ENCODE measurements at regions not wholly inside any gene's neighbourhood (a gene's known extent, or its start where the extent isn't known, plus 50 kb on each side); places are given as distances from the start of the nearest gene placed in this dataset.
"Not testable (repeated sequence)": the region's sequence is repeated elsewhere in the genome, so short reads cannot be mapped to it uniquely, and the experiment has no call there.

- Mint-ChIP-seq H3K27ac (no peak overlapping the region), H3K4me1 (no peaks in the 10 kb centered on the region), H3K9me3 (no peaks in the 10 kb centered on the region), H3K4me3 (no peak overlapping the region), H3K36me3 (no peaks in the 10 kb centered on the region), H3K27me3 (peaks cover 12% of the 10 kb centered on the region)
- no peak for DNase-seq
- CTCF ChIA-PET = no interaction called here
Measured at GRCh38 chr6:4225161-4225872, 89.9 kb upstream of the ECI2 start.

DNA sequence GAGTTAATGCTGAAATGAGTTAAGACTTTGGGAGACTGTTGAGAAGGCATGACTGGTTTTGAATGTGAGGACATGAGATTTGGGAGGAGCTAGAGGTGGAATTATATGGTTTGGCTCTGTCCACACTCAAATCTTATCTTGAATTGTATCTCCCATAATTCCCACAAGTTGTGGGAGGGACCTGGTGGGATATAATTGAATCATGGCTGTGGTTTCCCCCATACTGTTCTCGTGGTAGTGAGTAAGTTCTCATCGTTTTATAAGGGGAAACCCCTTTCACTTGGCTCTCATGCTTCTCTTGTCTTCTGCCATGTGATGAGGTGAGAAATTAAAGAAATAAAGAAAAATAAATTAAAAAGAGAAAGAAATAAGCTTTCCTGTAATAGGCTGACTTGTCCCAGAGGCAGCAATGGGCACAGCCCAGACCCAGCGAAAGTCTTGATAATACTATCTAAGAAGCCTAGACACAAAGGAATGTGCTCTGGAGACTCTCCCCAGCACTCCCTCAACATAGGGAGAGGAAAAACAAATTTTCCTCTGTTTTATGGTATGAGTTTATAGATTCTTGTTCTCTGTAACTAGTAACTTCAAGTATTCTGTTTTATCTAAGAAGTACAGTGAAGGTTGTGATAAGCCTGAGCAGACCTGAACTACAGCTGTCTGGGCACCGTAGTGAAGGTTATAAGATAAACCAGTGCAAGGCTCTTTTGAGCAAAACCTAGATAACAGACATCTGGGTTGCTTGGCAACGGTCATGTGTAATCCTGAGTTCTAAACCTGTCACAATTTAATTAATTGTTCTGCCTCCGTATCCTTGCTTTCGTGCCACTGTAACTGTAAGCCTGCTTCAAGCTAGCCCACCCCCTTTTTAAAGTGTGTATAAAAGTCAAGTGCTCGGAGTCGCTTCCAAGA lies 88.9 kb upstream of the ECI2 start:
- no peaks in the 10 kb centered on the region for H3K4me1 Mint-ChIP-seq
- H3K4me3 Mint-ChIP-seq = no peak overlapping the region
- DNase-seq = no peak
- H3K27me3 Mint-ChIP-seq = peaks cover 12% of the 10 kb centered on the region
- peaks cover 3% of the 10 kb centered on the region for H3K9me3 Mint-ChIP-seq
- H3K27ac Mint-ChIP-seq = no peak overlapping the region
- no peaks in the 10 kb centered on the region for H3K36me3 Mint-ChIP-seq
- CTCF ChIA-PET = no interaction called here

DNA sequence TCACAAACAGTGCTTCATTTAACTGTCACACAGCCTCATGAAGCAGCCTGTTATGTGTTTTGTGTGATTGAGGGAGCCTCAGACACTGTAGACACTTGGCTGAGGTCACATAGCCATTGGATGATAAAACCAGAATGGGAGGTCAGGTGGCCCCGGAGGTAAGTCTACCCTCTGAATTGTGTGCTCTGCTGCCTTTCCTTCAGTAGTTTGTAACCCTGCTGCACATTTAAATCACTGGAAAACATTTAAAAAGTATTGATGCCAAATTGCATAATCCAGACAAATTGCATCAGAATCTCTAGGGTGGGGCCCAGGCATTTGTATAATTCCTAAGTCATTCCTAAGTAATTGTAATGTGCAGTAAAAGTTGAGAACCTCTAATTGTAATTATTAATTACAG lies 85.2 kb upstream of the ECI2 start:
- Mint-ChIP-seq H3K36me3 (no peaks in the 10 kb centered on the region), H3K9me3 (peaks cover 3% of the 10 kb centered on the region), H3K4me1 (no peaks in the 10 kb centered on the region), H3K4me3 (no peak overlapping the region), H3K27ac (no peak overlapping the region), H3K27me3 (peaks cover 13% of the 10 kb centered on the region)
- CTCF ChIA-PET = no interaction called here
- no peak for DNase-seq

DNA sequence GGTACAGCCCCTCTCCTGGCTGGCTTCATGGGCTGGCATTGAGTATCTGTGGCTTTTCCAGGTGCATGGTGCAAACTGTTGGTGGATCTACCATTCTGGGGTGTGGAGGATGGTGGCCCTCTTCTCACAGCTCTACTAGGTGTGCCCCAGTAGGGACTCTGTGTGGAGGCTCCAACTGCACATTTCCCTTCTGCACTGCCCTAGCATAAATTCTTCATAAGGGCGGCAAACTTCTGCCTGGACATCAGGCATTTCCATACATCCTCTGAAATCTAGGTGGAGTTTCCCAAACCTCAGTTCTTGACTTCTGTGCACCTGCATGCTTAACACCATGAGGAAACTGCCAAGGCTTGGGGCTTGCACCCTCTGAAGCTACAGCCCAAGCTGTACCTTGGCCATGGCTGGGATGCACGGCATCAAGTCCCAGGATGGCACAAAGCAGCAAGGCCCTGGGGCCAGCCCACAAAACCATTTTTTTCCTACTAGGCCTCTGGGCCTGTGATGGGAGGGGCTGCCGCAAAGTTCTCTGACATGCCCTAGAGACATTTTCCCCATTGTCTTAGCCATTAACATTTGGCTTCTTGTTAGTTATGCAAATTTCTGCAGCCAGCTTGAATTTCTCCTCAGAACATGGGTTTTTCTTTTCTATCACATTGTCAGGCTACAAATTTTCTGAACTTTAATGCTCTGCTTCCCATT lies 83.4 kb upstream of the ECI2 start:
- CTCF ChIA-PET = interaction anchor here (1.0 kb wide), 1 partner anchor 9 kb away, joined by 3 read pairs; no protein-coding TSS in a partner anchor
- not testable (repeated sequence) for H3K36me3 Mint-ChIP-seq, H3K4me1 Mint-ChIP-seq, H3K9me3 Mint-ChIP-seq, DNase-seq, H3K4me3 Mint-ChIP-seq, H3K27ac Mint-ChIP-seq
- peaks cover 13% of the 10 kb centered on the region for H3K27me3 Mint-ChIP-seq

DNA sequence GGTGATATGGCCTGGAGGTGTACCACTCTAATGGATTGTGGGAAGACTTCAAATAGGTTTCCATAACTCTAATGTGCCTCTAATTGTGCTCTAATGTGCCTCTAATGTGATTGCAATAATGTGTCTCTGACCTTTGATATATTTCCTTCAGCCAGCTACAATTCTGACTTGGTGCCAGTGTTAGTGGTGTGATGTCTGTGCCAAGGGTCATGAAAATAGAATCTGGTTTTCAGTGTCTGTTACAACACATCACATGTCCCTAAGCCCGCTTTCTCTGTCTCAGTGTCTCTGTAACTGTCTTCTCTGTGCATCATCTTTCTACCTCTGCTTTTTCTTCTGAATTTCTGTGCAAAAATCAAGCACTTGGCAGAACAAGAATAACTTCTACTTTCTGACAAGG lies 77.2 kb upstream of the ECI2 start:
- CTCF ChIA-PET = interaction anchor here (0.6 to 1.2 kb wide), 3 partner anchors 9 to 156 kb away, joined by 3 to 4 read pairs (median 3); no protein-coding TSS in a partner anchor
- Mint-ChIP-seq H3K4me3 (no peak overlapping the region), H3K4me1 (peaks cover 26% of the 10 kb centered on the region), H3K36me3 (peaks cover 2% of the 10 kb centered on the region), H3K9me3 (peaks cover 14% of the 10 kb centered on the region), H3K27me3 (peaks cover 4% of the 10 kb centered on the region), H3K27ac (no peak overlapping the region)
- DNase-seq = no peak

DNA sequence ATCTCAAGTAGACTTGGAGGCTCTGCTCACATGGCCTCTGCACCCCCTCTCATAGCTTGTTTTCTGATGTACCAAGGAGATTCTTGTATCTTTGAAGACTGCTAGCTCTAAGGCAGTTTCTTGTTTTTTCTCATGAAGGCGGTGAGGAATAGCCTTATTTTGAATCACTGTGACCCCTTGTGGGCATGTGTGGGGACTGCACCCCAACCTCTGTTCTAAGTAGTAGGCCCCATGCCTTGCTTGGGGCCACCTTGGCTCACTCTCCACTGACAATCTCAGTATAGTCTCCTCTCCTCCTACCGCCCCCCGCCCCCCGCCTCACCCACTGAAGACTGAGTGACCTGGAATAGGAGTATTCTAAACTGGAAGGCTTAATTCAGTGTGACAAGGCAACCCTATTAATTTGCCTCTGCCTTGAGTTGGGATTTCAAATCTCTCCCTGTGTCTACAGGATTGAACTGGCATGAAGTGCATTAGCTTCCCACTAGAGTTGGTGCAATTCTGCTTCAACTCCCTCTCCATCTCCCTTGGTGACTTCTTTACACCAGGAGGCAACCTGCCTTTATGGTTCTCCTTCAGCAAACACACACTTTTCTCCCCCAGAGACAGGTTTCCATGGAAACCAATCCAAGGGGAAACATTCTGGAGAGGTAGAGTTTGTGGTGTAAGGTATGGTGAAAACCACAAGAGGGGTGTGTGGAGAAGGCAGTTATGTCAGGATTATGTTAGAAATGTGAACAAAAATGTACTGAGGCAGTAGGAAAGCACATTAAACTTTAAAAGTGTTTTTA lies 75.4 kb upstream of the ECI2 start:
- H3K27ac Mint-ChIP-seq = no peak overlapping the region
- peaks cover 10% of the 10 kb centered on the region for H3K27me3 Mint-ChIP-seq
- CTCF ChIA-PET = interaction anchor here (0.7 to 1.3 kb wide), 10 partner anchors 26 to 820 kb away, joined by 3 to 5 read pairs (median 3); no protein-coding TSS in a partner anchor
- peak; percentile 75 for DNase-seq
- peaks cover 15% of the 10 kb centered on the region for H3K9me3 Mint-ChIP-seq
- H3K36me3 Mint-ChIP-seq = peaks cover 2% of the 10 kb centered on the region
- H3K4me3 Mint-ChIP-seq = no peak overlapping the region
- peaks cover 31% of the 10 kb centered on the region for H3K4me1 Mint-ChIP-seq

DNA sequence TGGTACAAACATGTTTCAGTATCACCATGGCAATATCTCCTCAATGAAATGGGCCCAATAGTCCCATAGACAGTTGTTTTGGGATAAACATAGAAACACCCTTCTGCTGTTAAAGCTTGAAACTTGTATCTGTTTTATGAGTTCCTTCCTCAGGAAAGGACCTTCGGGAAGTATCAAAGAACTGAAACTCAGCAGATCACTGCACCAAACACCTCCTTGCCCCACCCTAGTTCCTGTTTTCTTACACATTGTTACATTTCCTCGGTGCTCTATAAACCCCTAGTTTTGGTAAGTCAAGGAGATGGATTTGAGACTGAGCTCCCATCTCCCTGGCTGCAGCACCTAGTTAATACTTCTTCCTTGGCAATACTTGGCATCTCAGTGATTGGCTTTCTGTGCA lies 73.8 kb upstream of the ECI2 start:
- Mint-ChIP-seq H3K9me3 (peaks cover 19% of the 10 kb centered on the region), H3K27me3 (peaks cover 13% of the 10 kb centered on the region), H3K4me1 (peaks cover 38% of the 10 kb centered on the region), H3K4me3 (no peak overlapping the region), H3K27ac (no peak overlapping the region), H3K36me3 (peaks cover 6% of the 10 kb centered on the region)
- no peak for DNase-seq
- CTCF ChIA-PET = interaction anchor here (0.8 kb wide), 1 partner anchor 9 kb away, joined by 3 read pairs; no protein-coding TSS in a partner anchor

- Mint-ChIP-seq H3K9me3 (peaks cover 22% of the 10 kb centered on the region), H3K27ac (no peak overlapping the region), H3K4me3 (no peak overlapping the region), H3K4me1 (peaks cover 38% of the 10 kb centered on the region), H3K36me3 (peaks cover 6% of the 10 kb centered on the region), H3K27me3 (peaks cover 20% of the 10 kb centered on the region)
- CTCF ChIA-PET = no interaction called here
- DNase-seq = no peak
Measured at GRCh38 chr6:4208158-4208557, 72.8 kb upstream of the ECI2 start.

DNA sequence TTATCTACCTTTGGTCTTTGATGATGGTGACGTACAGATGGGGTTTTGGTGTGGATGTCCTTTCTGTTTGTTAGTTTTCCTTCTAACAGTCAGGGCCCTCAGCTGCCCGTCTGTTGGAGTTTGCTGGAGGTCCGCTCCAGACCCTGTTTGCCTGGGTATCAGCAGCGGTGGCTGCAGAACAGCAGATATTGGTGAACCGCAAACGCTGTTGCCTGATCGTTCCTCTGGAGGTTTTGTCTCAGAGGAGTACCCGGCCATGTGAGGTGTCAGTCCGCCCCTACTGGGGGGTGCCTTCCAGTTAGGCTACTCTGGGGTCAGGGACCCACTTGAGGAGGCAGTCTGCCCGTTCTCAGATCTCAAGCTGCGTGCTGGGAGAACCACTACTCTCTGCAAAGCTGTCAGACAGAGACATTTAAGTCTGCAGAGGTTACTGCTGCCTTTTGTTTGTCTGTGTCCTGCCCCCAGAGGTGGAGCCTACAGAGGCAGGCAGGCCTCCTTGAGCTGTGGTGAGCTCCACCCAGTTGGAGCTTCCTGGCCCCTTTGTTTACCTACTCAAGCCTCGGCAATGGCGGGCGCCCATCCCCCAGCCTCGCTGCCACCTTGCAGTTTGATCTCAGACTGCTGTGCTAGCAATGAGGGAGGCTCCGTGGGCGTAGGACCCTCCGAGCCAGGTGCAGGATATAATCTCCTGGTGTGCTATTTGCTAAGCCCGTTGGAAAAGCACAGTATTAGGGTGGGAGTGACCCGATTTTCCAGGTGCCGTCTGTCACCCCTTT lies 68.5 kb upstream of the ECI2 start:
- H3K27me3 Mint-ChIP-seq = peaks cover 22% of the 10 kb centered on the region
- not testable (repeated sequence) for H3K27ac Mint-ChIP-seq
- CTCF ChIA-PET = interaction anchor here (1.1 kb wide), 1 partner anchor 9 kb away, joined by 3 read pairs; no protein-coding TSS in a partner anchor

DNA sequence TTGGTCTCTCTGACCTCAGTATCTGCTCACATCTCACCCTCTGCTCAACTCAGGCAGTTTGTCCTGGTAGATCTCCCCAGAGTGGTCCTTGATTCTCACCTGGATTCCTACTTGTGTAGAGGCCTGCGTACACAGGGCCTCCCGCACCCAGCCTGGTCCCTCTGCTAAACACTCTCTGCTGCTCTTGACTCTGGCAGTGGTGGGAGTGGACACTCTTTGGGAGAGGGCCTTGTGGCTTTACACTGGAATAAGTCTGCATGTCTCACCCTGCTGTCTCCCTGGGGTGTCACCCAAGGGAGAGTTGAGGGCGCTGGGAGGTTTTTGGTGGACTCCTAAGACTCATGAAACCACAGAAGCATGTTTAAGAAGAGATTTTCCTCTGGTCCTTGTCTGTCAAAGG lies 57.3 kb upstream of the ECI2 start:
- Mint-ChIP-seq H3K27ac (no peak overlapping the region), H3K36me3 (no peaks in the 10 kb centered on the region)

More for the DNA sequence above, 68.5 kb upstream of the ECI2 start:
- not testable (repeated sequence) for H3K36me3 Mint-ChIP-seq, DNase-seq, H3K4me3 Mint-ChIP-seq
- Mint-ChIP-seq H3K4me1 (peaks cover 21% of the 10 kb centered on the region), H3K9me3 (peaks cover 17% of the 10 kb centered on the region)

DNA sequence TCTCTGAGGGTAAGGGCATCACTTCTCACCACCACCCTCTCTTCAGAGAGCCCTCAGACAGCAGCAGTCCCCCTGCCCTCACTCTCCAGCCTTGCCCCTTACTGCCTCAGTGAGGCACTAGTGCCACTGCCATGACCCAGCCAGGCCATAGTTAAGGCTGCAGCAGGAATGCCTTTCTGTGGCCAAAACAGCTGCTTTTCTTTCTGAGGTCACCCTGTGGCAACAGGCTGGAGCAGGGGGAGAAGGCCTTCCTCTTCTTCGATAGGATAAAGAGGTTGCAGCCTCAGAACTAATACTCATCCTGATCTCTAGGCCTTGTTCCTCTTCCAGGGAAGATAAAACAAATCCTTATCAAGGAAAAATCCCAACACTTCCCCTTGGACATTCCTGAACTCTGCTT lies 56.8 kb upstream of the ECI2 start:
- H3K9me3 Mint-ChIP-seq = no peaks in the 10 kb centered on the region
- no peak overlapping the region for H3K4me3 Mint-ChIP-seq
- no peak for DNase-seq
- no peak overlapping the region for H3K27ac Mint-ChIP-seq
- no peaks in the 10 kb centered on the region for H3K27me3 Mint-ChIP-seq
- no peaks in the 10 kb centered on the region for H3K36me3 Mint-ChIP-seq
- CTCF ChIA-PET = no interaction called here
- no peaks in the 10 kb centered on the region for H3K4me1 Mint-ChIP-seq

More for the DNA sequence above, 57.3 kb upstream of the ECI2 start:
- Mint-ChIP-seq H3K4me3 (no peak overlapping the region), H3K27me3 (no peaks in the 10 kb centered on the region), H3K4me1 (no peaks in the 10 kb centered on the region), H3K9me3 (no peaks in the 10 kb centered on the region)
- CTCF ChIA-PET = no interaction called here
- no peak for DNase-seq

DNA sequence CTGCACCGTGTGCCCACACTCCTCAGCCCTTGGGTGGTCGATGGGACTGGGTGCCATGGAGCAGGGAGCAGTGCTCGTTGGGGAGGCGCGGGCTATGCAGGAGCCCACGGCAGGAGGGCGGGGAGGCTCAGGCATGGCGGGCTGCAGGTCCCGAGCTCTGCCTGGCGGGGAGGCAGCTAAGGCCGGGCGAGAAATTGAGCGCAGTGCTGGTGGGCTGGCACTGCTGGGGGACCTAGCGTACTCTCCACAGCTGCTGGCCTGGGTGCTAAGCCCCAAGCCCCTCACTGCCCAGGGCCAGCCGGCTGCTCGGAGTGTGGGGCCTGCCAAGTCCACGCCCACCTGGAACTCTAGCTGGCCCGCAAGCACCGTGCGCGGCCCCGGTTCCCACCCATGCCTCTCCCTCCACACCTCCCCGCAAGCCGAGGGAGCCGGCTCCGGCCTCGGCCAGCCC lies 55.9 kb upstream of the ECI2 start:
- Mint-ChIP-seq H3K27me3 (peaks cover 4% of the 10 kb centered on the region), H3K27ac (no peak overlapping the region), H3K4me1 (no peaks in the 10 kb centered on the region), H3K9me3 (no peaks in the 10 kb centered on the region), H3K4me3 (no peak overlapping the region), H3K36me3 (no peaks in the 10 kb centered on the region)
- DNase-seq = no peak
- CTCF ChIA-PET = no interaction called here

DNA sequence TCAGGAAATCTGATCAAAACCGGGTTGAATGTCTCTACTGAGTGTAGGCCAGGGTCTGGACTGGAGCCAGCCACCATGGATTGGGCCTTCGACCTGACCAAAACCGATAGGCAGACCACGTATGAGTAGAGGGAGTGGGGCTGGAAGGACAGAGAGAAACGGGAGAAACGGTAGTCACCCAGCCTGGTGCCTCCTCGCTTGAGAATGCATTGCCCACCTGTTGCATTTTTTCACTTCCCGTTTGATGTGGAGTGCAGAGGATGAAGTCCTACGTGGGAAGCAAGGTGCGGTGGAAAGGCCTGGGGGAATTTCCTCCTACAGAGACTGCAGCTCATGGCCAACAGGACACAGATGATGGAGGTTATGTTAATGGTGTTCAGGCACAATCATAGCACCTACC lies 53.9 kb upstream of the ECI2 start:
- Mint-ChIP-seq H3K9me3 (no peaks in the 10 kb centered on the region), H3K27ac (no peak overlapping the region), H3K27me3 (peaks cover 4% of the 10 kb centered on the region), H3K36me3 (no peaks in the 10 kb centered on the region), H3K4me1 (no peaks in the 10 kb centered on the region), H3K4me3 (no peak overlapping the region)
- DNase-seq = no peak
- CTCF ChIA-PET = no interaction called here

Measured in activated naive CD4-positive, alpha-beta T cell treated with anti-CD3 and anti-CD28 coated beads, Interleukin-2, amount 10 ng/mL, durations not matched to agents 7 days and 5 days (primary cell).